ENCODE measurements at regions not wholly inside any gene's neighbourhood (a gene's known extent, or its start where the extent isn't known, plus 50 kb on each side); places are given as distances from the start of the nearest gene placed in this dataset.

DNA sequence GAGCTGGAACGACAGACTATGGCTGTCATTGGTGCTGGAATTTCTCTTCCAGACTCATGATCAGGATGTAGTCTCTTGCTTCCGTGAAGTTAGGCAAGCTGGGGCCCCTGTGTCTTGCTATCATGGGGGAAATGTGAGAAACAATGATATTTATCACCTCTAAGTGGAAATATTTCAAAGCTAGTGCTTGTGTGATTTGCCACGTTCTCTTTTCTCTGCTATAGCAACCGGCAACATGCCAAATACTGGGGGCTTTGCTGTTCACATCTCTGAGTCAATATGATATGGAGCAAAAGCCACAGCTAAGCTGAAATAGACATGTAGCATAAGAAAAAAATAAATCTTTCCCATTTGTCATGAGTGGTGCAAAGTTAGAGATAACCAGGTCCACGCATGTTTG lies 668.2 kb upstream of the IGFBP3 start:
- TF ChIP-seq POLR2A (IDR thresholded peaks at IDR 0.05; ENCODE audit: low read depth, low read length) (no peak), POLR2AphosphoS5 (IDR thresholded peaks at IDR 0.05; ENCODE audit: low read depth, low read length) (no peak), POU2F2 (IDR thresholded peaks at IDR 0.05; ENCODE audit: low read depth, low read length) (no peak), TAF1 (IDR thresholded peaks at IDR 0.05; ENCODE audit: low read depth, low read length) (no peak), PAX5 (IDR thresholded peaks at IDR 0.05; ENCODE audit: insufficient read depth, low read length, severe bottlenecking) (no peak)
